Islet of Langerhans (tissue), 1 donor: ENCODE measurements at regions not wholly inside any gene's neighbourhood (a gene's known extent, or its start where the extent isn't known, plus 50 kb on each side); places are given as distances from the start of the nearest gene placed in this dataset.

Source experiments
- FAIRE-seq: peaks from one replicate; lab custom pipeline; 2011; peaks lifted over from hg19 to GRCh38; lab: Jason Lieb, UNC

GRCh38 chr13:31081316-31081715 is 80.4 kb downstream of the HSPH1 start:
- no peak for FAIRE-seq

- no peak for FAIRE-seq
These were observed 86.9 kb downstream of the HSPH1 start for GRCh38 chr13:31074756-31075155.

- FAIRE-seq = no peak
These were observed 87.6 kb downstream of the HSPH1 start for GRCh38 chr13:31073859-31074718.

- FAIRE-seq = no peak
These were observed 89.7 kb downstream of the HSPH1 start for GRCh38 chr13:31072041-31072440.

GRCh38 chr13:31069808-31070534 is 91.7 kb downstream of the HSPH1 start:
- FAIRE-seq = no peak

GRCh38 chr13:31068119-31068423 is 93.6 kb downstream of the HSPH1 start:
- no peak for FAIRE-seq

- no peak for FAIRE-seq
These were observed 94.1 kb downstream of the HSPH1 start for GRCh38 chr13:31067416-31068118.

- no peak for FAIRE-seq
These were observed 97.1 kb downstream of the HSPH1 start for GRCh38 chr13:31064636-31065035.

GRCh38 chr13:31063772-31064171 is 97.9 kb downstream of the HSPH1 start:
- no peak for FAIRE-seq

- no peak for FAIRE-seq
These were observed 101.0 kb downstream of the HSPH1 start for GRCh38 chr13:31060655-31061054.

- FAIRE-seq = no peak
These were observed 101.5 kb downstream of the HSPH1 start for GRCh38 chr13:31060220-31060619.

- FAIRE-seq = no peak
These were observed 104.2 kb downstream of the HSPH1 start for GRCh38 chr13:31057403-31058033.

GRCh38 chr13:31056644-31057271 is 104.9 kb downstream of the HSPH1 start:
- FAIRE-seq = no peak

- FAIRE-seq = no peak
These were observed 106.1 kb downstream of the HSPH1 start for GRCh38 chr13:31055589-31055988.

GRCh38 chr13:31054632-31055031 is 107.1 kb downstream of the HSPH1 start:
- no peak for FAIRE-seq

GRCh38 chr13:31053896-31054295 is 107.8 kb downstream of the HSPH1 start:
- FAIRE-seq = no peak

- no peak for FAIRE-seq
These were observed 108.6 kb downstream of the HSPH1 start for GRCh38 chr13:31053091-31053490.

GRCh38 chr13:31052478-31052877 is 109.2 kb downstream of the HSPH1 start:
- no peak for FAIRE-seq

GRCh38 chr13:31051999-31052398 is 109.7 kb downstream of the HSPH1 start:
- FAIRE-seq = no peak

- FAIRE-seq = no peak
These were observed 111.0 kb downstream of the HSPH1 start for GRCh38 chr13:31050486-31051400.

- FAIRE-seq = no peak
These were observed 111.9 kb downstream of the HSPH1 start for GRCh38 chr13:31049833-31050232.
